Sciatic nerve (tissue), 2 donors: ENCODE measurements at regions not wholly inside any gene's neighbourhood (a gene's known extent, or its start where the extent isn't known, plus 50 kb on each side); places are given as distances from the start of the nearest gene placed in this dataset.

Experiments
- ATAC-seq: fragments of 200-7000 bp; cut with Tn5 transposase; one replicate; pipeline ENCODE4 v1.9.1; 2020; ENCODE audit warnings: mild to moderate bottlenecking, moderate library complexity
- DNase-seq: peaks from one replicate; pipeline ENCODE4 v3.0.0-alpha.2; 2020; ENCODE audit warnings: low spot score
- intact Hi-C: fragments of 100-400 bp; cut with DNase I; formaldehyde crosslinking; loops from one replicate; pipeline ENCODE4 v1.14.2; 2022
- donor health status: DM: no; HTN: no; CAD: no.
- donor health status: DM: no; HTN: no; CAD: no.

DNA sequence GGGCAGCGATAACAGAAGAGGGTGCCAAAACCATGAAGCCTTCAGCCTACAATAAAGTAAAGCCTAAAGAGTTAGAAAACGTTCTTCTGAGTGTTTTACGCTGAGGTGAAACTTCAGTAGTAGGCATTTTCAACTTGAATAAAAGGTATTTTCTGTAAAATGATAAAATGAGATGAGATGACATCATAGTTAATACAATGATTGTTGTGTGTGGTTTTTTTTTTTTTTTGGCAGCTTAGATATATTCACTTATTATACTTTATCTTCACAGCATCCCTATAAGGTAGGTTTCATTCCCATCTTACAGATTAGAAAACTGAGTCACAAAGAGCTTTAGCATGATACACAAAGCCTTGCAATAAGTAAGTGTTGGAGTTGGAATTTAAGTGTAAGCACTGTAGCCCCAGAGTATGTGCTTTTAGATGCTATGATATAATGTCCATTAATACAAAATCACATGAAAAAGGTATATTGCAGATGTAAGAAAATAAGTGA is 291.9 kb upstream of the GRM7 start:
- intact Hi-C loops: no loop called here
- DNase-seq (no peak), ATAC-seq (no peak)

DNA sequence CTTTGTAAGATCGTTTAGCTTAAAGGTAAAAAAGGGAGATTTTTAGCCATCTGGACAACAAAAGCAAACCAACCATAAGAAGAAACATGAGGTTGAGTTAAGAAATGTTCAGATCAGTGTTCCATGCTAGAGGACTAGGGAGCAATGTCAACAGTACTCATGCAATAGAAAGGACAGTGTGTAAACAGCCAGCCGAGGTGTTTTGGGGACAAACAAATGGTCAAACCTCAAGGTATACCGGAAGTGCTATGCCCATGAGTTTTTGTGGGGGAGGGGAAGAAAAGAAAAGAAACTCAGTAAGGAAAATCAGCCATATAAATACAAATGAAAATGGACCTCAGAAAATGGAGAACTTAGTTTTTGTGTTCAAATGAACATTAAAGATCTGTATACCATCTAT is 289.5 kb upstream of the GRM7 start:
- ATAC-seq (no peak), DNase-seq (no peak)
- intact Hi-C loops: no loop called here

DNA sequence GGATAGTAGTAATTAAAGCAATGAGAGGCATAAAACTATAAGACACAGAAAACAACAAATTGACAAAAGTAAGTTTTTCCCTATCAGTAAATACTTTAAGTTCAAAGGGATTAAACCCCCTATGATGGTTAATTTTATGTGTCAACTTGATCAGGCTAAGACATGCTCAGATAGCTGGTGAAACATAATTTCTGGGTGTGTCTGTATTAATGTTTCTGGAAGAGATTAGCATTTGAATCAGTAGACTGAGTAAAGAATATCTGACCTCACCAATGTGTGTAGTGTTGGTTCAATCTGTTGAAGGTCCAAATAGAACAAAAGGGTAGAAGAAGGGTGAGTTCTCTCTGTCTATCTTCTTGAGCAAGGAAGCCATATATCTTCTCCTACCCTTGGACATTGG is 283.3 kb upstream of the GRM7 start:
- intact Hi-C loops: no loop called here
- ATAC-seq: no peak
- no peak for DNase-seq

DNA sequence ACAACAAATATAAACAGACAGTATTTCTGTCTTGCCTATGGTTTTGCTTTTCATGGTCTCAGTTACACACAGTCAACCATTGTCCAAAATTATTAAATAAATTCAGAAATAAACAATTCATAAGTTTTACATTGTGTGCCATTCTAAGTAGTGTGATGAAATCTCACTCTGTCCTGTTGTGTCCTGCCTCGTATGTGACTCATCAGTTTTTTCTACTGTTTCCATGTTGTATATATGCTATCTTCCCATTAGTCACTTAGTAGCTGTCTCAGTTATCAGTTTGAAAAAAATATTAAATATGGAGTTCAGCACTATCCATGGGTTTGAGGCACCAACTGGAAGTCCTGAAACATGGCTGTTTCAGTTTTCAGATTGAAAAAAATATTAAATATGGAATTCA is 282.4 kb upstream of the GRM7 start:
- no peak for ATAC-seq
- DNase-seq: no peak
- intact Hi-C loops: no loop called here

DNA sequence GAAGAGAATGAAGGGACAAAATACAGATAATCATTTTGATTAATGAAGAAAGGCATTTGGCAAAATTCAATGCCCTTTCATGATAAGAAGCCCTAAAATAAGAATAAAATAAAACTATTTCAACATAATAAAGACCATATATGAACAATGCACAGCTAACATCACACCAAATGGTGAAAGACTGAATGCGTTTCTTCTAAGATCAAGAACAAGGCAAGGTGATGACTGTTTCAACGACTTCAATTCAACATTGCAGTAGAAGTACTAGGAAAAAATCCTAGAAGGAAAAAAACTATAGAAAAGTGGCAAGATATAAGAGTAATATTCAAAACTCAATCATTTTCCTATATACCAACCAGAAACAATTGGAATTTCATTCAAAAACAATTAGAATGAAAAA is 280.1 kb upstream of the GRM7 start:
- intact Hi-C loops: no loop called here
- no peak for DNase-seq
- ATAC-seq: no peak

DNA sequence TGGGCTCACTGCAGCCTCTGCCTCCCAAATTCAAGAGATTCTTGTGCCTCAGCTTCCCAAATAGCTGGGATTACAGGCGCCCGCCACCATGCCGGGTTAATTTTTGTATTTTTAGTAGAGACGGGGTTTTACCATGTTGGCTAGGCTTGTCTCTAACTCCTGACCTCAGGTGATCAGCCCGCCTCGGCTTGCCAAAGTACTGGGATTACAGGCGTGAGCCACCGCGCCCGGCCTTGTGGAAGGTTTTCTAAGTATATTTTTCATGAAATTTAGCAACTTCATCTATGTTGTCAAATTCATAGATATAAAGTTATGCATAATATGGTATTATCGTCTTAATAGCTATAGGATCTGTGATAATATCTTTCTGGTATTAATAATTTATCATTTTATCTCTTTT is 275.6 kb upstream of the GRM7 start:
- intact Hi-C loops: no loop called here
- DNase-seq (no peak), ATAC-seq (no peak)

DNA sequence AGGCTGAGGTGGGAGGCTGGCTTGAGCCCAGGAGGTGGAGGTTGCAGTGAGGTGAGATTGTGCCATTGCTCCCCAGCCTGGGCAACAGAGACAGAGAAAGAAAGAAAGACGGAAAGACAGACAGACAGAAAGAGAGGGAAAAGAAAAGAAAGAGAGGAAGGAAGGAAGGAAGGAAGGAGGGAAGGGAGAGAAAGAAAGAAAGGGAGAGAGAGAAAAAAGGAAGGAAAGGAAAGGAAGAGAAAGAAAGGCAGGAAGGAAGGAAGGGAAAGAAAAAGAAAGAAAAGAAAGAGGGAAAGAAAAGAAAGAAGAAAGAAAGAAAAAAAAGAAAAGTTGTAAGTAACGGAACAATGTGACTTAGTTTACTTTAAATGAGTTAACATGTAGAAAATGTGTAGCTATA is 260.7 kb upstream of the GRM7 start:
- DNase-seq: no peak
- intact Hi-C loops: no loop called here
- no peak for ATAC-seq

DNA sequence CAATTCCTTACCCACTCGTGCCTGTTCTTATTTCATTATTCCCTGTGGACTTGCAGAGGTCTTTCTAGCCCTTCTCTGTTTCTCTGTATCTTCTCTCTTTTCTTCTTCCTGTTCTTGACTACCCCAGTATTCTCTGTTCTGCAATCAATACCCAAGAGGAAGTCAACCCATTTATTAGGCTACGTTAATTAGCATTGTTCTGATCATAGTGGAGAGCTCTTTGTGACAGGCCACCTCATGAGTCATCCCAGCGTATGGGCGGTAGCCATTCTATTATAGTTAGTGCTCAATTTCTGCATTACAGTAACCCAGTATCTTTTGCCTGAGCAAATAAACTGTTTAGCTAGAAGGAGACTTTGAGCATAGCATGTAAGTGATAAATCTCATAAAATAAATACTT is 259.5 kb upstream of the GRM7 start:
- intact Hi-C loops: no loop called here
- ATAC-seq: no peak
- DNase-seq: no peak

DNA sequence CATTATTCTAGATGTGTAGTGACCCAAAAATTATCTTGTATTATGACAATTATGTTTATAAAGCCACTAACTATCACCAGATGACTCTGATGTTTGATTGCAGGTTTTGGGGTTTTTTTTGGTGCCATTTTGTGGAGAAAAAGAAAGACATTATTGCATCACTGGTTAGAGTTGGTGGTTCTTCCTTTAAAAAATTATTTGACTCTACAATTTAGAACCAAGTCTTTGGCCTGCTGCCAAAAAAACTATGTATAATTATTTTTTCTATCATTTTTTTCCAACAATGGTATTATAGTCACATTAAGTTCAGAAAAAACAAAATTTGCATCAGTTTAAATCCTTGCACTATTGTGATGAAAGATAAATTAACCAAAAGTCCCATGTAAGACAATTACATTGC is 258.6 kb upstream of the GRM7 start:
- DNase-seq (no peak), ATAC-seq (no peak)
- intact Hi-C loops: no loop called here

DNA sequence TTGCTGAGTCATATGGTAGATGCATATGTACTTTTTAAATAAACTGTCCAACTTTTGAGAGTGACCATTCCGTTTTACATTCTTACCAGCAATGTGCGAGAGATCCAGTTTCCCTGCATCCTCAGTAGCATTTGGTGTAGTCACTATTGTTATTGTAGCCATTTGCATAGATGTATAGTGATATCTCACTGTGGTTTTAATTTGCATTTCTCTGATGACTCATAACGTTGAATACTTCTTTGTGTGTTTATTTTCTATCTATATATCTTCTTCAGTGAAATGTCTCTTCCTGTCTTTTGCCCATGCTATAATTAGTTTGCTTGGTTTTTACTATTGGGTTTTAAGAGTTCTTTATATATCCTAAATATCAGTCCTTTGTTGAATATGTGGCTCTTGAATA is 255.7 kb upstream of the GRM7 start:
- intact Hi-C loops: no loop called here
- DNase-seq: no peak
- ATAC-seq: no peak

DNA sequence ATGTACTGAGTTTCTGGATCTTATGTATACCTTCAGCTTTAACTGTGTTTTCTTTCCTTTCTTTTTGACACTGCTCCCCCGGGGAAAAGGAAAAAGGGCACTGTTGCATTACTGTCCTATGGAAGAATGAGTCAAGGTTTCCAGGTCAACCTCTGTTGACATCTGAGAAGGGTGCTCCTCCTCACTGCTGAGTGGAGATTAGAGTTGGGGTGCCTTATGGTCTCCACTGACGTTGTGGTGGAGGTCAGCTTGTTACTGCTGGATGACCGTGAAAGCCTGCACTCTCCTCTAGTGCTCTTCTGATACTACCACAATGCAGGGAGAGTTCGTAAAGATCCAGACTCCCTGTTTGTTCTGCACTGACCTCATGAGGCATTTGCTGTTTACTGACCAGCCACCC is 252.1 kb upstream of the GRM7 start:
- intact Hi-C loops: no loop called here
- ATAC-seq (no peak), DNase-seq (no peak)

DNA sequence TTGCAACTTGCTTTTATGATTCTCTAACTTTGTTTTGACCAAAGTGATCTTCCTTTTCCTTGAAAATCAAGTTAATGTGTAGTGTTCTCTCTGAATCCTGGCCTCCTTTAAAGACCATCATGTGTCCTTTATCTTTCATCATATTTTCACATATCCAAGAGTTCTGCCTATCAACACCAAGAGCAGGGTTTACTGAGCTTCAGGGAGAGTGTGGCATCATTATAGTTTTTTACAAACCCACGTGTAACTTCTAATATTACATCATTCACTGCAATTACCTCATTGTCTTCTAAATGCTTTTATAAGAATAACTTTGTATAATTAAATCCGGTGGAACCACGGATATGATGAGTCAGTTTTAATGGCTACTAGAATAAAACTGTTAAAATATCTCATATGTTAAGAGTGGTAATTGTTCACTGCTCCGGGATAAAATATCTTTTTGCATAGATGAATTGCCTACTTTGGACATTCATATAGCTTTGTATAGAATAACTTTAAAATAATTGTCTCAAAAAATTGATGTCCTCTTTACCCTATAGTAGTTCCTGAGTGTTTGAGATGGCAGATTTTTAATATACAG is 248.8 kb upstream of the GRM7 start:
- intact Hi-C loops: no loop called here

DNA sequence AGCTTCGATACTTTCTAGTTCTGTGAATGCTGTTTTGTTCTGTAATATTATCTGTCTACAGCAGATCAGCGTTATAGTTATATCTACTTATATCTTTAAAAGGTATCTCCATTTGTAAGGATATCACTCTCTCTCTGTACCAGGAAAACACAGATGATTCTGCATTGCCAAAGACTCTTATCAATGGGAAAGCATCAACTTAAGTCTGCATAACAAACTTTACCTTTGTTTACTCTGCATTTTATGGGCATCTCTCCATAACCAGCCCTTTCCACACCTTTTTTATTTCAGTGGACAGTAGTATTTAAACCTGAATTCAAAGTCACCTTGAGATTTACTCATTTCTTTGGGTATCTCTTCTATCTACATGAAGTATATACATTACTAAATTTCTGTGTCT is 238.7 kb upstream of the GRM7 start:
- no peak for DNase-seq
- intact Hi-C loops: no loop called here
- no peak for ATAC-seq

More for the DNA sequence above, 248.8 kb upstream of the GRM7 start:
- ATAC-seq (no peak), DNase-seq (no peak)

DNA sequence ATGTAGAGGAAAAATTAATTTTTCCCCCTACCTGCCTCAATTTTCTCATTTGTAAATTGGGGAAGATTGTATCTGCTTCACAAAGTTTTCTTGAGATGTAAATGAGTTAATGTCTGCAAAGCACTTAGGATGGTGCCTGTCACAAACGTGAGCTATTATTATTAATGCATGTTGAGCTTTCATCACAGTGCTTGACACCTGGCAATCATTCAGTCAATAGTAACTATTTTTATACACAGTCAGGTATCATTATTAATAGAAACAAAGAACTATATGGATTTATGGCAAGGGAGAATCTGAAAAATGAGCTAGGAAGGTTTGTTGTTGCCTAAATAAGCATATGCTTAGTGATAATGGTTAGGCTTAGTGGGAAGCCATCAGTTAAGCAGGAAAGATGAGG is 238.2 kb upstream of the GRM7 start:
- DNase-seq (no peak), ATAC-seq (no peak)
- intact Hi-C loops: no loop called here

DNA sequence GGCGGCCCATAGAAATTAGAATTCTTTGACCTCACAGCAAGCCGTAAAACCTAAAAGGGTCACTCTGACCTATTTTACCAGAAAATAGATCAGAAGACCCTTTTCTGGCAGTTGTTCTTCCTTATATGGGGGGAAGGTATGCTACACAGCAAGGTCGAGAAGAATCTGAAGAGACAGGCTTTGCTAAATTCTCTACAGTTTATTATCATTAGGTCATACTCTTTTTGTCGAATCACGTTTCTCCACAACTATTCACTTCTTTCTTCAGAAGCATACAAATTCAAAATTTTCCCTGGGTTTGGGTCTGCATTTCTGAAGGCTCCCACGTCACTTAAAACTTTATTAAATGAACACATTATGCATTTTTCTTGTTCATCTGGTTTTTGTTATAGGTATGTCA is 229.5 kb upstream of the GRM7 start:
- ATAC-seq (no peak), DNase-seq (no peak)
- intact Hi-C loops: no loop called here

DNA sequence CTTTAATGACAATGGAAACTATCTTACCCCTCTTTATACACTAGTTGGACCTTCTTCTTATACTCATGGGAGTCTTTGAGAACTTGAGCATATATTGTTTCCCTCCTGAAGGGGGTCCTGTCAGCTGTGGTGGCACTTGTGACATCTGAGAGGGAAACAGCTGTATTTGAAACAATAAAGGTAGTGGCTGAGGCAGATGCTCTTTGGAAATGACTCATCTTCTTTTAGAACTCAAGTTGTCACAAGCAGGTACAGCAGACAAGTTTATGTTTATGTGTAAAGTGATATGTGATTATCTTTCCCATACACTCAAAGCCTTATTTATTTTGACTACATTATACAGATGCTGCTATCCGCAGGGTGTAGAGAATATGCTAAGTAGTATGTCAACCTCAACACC is 220.0 kb upstream of the GRM7 start:
- ATAC-seq (no peak), DNase-seq (no peak)
- intact Hi-C loops: no loop called here

DNA sequence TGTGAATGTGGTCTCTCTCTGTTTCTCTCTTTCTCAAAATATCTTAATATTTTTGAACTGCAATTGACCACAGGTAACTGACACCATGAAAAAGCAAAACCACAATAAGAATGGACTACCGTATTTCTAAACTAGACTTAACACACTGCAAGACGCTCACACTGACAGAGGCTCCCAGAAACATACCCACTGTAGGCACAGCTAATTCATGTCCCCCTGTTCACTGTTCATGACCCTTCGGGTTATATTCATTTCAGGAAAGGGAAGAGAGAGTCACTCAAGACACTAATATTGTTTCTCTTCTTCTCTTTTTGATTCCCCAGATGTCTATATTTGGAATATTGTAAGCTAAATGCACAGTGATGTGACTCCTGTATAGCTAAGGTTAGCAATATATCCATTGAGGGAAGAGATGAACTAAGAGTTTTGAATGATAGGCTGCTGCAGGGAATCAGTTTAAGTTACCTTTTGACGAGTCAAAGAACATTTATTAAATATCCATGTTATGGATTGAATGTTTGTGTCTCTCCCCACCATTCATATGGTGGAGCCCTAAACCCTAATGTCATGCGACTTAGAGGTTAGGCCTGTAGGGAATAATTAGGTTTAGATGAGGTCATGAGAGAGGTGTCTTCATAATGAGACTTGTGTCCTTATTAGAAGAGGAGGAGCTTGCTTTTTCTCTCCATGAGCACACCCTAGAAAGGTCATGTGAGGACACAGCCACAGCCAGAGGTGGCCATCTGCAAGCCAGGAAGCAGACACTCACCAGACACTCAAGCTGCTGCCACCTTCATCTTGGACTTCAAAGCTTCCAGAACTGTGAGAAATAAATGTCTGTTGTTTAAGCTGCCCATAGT is 216.6 kb upstream of the GRM7 start:
- no peak for DNase-seq
- ATAC-seq: no peak
- intact Hi-C loops: no loop called here

DNA sequence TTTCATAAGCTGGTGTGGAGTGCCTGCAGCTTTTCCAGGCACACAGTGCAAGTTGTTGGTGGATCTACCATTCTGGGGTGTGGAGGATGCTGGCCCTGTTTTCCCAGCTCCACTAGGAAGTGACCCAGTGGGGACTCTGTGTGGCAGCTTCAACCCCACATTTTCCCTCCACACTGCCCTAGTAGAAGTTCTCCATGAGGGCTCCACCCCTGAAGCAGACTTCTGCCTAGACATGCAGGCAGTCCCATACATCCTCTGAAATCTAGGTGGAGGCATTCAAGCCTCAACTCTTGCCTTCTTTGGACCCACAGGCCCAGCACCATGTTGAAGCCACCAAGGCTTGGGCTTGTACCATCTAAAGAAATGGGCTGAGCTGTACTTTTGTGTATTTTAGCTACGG is 206.2 kb upstream of the GRM7 start:
- intact Hi-C loops: no loop called here
- no peak for DNase-seq
- ATAC-seq: no peak

DNA sequence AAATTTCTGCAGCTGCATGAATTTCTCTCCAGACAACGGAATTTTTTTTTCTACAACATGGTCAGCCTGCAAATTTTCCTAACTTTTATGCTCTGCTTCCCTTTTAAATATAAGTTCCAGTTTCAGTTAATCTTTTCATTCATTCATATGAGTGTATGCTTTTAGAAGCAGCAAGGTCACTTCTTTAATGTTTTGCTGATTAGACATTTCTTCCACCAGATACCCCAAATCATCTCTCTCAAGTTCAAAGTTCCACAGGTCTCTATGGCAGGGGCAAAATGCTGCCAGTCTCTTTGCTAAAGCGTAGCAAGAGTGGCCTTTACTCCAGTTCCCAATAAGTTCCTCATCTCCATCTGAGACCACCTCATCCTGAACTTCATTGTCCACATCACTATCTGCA is 205.6 kb upstream of the GRM7 start:
- DNase-seq (no peak), ATAC-seq (no peak)
- intact Hi-C loops: no loop called here

DNA sequence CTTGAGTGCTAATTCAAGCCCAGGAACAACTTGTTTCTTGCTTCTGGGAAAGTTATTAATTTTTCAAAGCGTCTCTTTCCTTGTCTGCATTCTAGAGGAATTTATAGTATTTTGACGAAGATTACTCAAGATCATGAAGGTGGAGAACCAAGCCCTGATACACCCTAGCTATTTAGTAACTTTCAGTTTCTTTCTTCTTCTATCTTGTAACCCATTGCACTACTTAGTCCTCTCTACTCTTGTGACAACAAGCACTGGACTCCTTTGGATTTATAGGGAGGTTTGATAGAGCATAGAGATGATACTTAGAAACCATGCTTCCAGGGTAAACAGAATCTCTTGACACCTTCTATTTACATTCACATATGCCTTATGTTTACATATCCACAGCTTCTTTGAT is 203.3 kb upstream of the GRM7 start:
- no peak for ATAC-seq
- intact Hi-C loops: no loop called here

DNA sequence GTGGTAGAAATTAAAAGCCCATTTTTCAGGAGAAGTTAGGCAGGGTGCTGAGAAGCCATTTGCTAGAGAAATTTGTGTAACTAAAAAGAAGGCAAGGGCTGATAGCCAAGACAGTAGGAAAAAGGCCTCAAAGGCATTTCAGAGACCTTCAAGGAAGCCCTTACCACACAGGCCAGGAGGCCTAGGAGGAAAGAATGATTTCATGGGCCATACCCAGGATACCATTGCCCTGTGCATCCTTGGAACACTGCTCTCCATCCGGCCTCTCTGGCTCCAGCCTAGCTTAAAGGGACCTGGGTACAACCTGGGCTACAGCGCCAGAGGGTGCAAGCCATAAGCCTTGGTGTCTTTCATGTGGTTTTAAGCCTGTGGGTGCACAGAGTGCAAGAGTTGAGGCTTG is 193.6 kb upstream of the GRM7 start:
- ATAC-seq: no peak
- no peak for DNase-seq
- intact Hi-C loops: no loop called here

More for the DNA sequence above, 203.3 kb upstream of the GRM7 start:
- no peak for DNase-seq
